ENCODE measurements at regions not wholly inside any gene's neighbourhood (a gene's known extent, or its start where the extent isn't known, plus 50 kb on each side); places are given as distances from the start of the nearest gene placed in this dataset.

DNA sequence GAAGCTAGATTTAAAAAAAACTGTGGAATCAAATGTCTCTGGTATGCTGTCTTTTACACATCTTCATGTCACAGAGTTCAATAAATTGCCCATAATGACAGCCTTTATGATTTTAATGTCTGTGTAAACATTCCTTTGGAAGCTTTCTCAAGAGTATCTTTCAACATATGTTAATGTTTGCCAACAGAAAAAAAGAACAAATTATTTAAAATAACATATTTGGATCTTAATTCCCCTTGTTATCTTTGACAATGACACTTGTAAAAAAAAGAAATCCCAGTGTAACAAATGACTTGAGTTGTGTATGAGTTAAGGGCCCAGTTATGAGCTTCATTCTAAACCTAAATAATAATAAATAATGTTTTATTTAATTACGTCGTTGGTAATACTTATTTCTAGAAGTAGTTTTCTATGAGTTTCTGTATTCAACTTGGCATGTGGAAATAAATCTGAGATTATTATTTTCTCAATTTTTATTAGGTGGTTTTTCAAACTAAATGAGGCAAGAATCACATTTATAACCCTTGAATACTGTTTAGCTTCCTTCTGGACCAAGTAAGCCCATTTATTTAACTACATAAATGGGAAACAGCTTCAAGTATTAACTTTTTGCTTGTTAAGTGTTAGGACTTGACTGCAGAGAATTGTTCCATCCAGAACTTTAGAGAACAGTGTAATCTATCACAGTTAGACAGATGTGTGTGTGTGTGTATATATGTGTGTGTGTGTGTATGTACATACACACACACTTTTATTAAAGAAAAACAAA, 182.1 kb downstream of the POSTN start:
- H3K9me3 ChIP-seq (ENCODE audit: control insufficient read depth in 3 of 3, low read length in 3 of 3), result no peaks in the 10 kb centered on the region
- no peaks in the 10 kb centered on the region for H3K36me3 ChIP-seq (ENCODE audit: control insufficient read depth in 3 of 3, insufficient read depth in 3 of 3, low read length in 3 of 3)
- no peaks in the 10 kb centered on the region for H3K27me3 ChIP-seq (ENCODE audit: control insufficient read depth in 3 of 3, insufficient read depth in 3 of 3, low read length in 3 of 3)
- H3K9ac ChIP-seq (ENCODE audit: low read depth in 1 of 3, low read length in 3 of 3), result no peak overlapping the region
- H3K4me1 ChIP-seq (ENCODE audit: control insufficient read depth in 3 of 3, insufficient read depth in 3 of 3, low read length in 3 of 3), result no peaks in the 10 kb centered on the region
- H3K4me3 ChIP-seq (ENCODE audit: low read length in 3 of 3), result no peak overlapping the region
- H3K27ac ChIP-seq (ENCODE audit: low read depth, low read length), result no peak overlapping the region

DNA sequence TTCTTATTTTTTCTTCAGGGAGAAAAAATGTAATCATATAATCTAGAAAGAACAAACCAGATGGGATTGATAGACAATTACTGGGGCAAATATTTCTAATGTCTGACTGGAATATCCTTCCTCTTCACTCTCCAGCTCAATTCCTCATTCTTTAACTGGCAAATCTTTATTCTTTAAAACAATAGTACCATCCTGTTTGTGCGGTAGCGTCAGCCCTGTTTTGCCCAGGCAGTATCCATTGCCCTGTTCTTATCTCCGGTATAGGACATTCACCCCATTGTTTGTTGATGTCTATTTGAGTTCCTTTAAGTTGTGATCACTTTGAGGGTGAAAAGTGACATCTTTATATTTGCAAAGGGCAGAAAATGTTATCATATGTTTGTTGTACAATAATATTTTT, 185.4 kb downstream of the POSTN start:
- H3K9ac ChIP-seq (ENCODE audit: low read depth in 1 of 3, low read length in 3 of 3), result no peak overlapping the region
- H3K4me1 ChIP-seq (ENCODE audit: control insufficient read depth in 3 of 3, insufficient read depth in 3 of 3, low read length in 3 of 3), result no peaks in the 10 kb centered on the region
- H3K27me3 ChIP-seq (ENCODE audit: control insufficient read depth in 3 of 3, insufficient read depth in 3 of 3, low read length in 3 of 3), result no peaks in the 10 kb centered on the region
- no peak overlapping the region for H3K4me3 ChIP-seq (ENCODE audit: low read length in 3 of 3)
- no peak overlapping the region for H3K27ac ChIP-seq (ENCODE audit: low read depth, low read length)
- no peaks in the 10 kb centered on the region for H3K36me3 ChIP-seq (ENCODE audit: control insufficient read depth in 3 of 3, insufficient read depth in 3 of 3, low read length in 3 of 3)
- no peaks in the 10 kb centered on the region for H3K9me3 ChIP-seq (ENCODE audit: control insufficient read depth in 3 of 3, low read length in 3 of 3)

DNA sequence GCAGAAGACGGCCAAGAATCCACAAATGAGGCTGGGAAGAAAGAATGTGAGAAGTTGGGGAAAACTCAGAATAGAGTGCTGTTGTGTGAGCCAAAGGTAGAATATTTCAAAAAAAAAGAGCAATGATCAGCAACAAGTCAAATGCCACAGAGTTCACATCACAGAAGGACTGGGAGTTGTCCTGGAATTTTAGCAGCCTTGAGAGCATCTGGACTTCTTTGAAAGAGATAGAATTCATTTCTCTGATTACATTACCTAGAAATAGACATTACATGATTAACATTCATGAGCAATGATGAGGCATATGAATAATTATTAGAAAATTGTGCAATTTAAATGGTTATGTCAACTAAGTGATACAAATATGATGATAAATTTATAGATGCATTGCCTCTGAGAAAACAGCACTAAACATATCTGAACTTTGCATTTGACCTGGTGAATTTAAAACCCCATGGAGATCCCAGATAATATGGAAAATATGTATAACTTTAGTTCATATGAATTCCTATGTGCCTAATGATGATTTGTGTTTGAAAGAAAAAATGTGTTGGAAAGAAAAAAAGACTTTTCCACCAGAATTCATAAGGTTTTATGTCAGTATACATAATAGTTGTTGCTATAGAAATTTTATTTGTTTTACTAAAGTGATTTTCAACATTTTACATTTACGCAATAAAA, 186.2 kb downstream of the POSTN start:
- no peaks in the 10 kb centered on the region for H3K27me3 ChIP-seq (ENCODE audit: control insufficient read depth in 3 of 3, insufficient read depth in 3 of 3, low read length in 3 of 3)
- no peaks in the 10 kb centered on the region for H3K9me3 ChIP-seq (ENCODE audit: control insufficient read depth in 3 of 3, low read length in 3 of 3)
- no peak overlapping the region for H3K27ac ChIP-seq (ENCODE audit: low read depth, low read length)
- H3K36me3 ChIP-seq (ENCODE audit: control insufficient read depth in 3 of 3, insufficient read depth in 3 of 3, low read length in 3 of 3), result no peaks in the 10 kb centered on the region
- no peak overlapping the region for H3K9ac ChIP-seq (ENCODE audit: low read depth in 1 of 3, low read length in 3 of 3)
- H3K4me1 ChIP-seq (ENCODE audit: control insufficient read depth in 3 of 3, insufficient read depth in 3 of 3, low read length in 3 of 3), result no peaks in the 10 kb centered on the region
- H3K4me3 ChIP-seq (ENCODE audit: low read length in 3 of 3), result no peak overlapping the region

DNA sequence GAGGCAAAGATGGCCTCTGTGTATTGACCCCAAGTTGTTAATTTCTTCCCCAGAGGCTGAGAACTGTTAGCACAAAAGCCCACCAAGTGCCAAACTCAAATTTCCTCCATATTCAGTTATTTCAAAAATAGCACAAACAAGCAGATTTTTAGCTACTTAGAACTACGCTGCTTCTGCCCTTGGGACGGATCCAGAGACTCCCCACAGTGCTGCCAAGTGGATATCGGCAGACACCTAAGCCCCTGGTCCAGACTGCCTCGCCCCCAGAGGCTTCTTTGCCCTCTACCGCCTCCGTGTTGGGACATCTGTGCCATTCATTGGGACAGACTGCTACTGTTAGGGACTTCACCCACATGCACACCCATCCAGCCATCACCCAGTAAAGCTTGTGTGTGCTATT, 188.3 kb downstream of the POSTN start:
- Histone ChIP-seq H3K4me3 (ENCODE audit: low read length in 3 of 3) (no peak overlapping the region), H3K4me1 (ENCODE audit: control insufficient read depth in 3 of 3, insufficient read depth in 3 of 3, low read length in 3 of 3) (no peaks in the 10 kb centered on the region), H3K9me3 (ENCODE audit: control insufficient read depth in 3 of 3, low read length in 3 of 3) (no peaks in the 10 kb centered on the region), H3K36me3 (ENCODE audit: control insufficient read depth in 3 of 3, insufficient read depth in 3 of 3, low read length in 3 of 3) (no peaks in the 10 kb centered on the region), H3K27ac (ENCODE audit: low read depth, low read length) (no peak overlapping the region), H3K27me3 (ENCODE audit: control insufficient read depth in 3 of 3, insufficient read depth in 3 of 3, low read length in 3 of 3) (no peaks in the 10 kb centered on the region), H3K9ac (ENCODE audit: low read depth in 1 of 3, low read length in 3 of 3) (no peak overlapping the region)

DNA sequence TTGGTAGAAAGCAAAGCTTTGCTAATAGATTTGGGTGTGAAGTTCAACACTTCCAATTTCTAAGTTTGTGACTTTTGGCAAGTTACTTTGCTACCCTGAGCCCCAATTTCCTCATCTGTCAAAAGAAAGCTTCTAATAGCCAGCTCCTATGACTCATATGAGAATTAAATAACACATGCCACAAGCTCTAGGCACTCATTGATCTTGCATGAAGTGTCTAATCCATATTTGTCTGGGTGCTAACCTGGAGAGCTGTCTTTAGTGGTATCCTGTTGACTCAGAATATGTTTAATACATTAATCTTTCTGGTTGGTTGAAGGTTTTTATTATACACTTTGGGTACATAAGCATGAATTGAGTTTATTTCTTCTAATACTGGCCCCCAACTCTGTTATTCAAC, 188.8 kb downstream of the POSTN start:
- H3K27me3 ChIP-seq (ENCODE audit: control insufficient read depth in 3 of 3, insufficient read depth in 3 of 3, low read length in 3 of 3), result no peaks in the 10 kb centered on the region
- H3K4me3 ChIP-seq (ENCODE audit: low read length in 3 of 3), result no peak overlapping the region
- no peaks in the 10 kb centered on the region for H3K36me3 ChIP-seq (ENCODE audit: control insufficient read depth in 3 of 3, insufficient read depth in 3 of 3, low read length in 3 of 3)
- no peaks in the 10 kb centered on the region for H3K4me1 ChIP-seq (ENCODE audit: control insufficient read depth in 3 of 3, insufficient read depth in 3 of 3, low read length in 3 of 3)
- H3K9ac ChIP-seq (ENCODE audit: low read depth in 1 of 3, low read length in 3 of 3), result no peak overlapping the region
- no peak overlapping the region for H3K27ac ChIP-seq (ENCODE audit: low read depth, low read length)
- no peaks in the 10 kb centered on the region for H3K9me3 ChIP-seq (ENCODE audit: control insufficient read depth in 3 of 3, low read length in 3 of 3)

DNA sequence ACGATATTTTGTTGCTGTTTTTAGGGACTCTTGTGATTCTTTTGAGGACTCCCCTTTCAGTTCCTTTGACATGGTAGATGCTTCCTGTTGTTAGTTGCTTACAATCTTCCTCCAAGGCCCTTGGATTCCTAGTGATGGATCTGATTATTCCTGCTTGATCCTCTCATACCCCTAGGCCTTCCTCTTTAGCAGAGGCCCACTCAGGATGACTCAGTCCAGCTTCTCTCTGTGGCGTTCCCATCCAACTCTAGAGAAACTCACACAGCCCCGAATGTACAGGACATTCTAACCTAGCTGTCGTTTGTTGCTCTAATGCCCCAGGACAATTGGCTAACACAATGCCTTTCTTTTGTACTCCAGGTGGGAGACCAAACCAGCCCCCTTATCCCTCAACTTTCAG, 191.4 kb downstream of the POSTN start:
- no peak overlapping the region for H3K4me3 ChIP-seq (ENCODE audit: low read length in 3 of 3)
- H3K27me3 ChIP-seq (ENCODE audit: control insufficient read depth in 3 of 3, insufficient read depth in 3 of 3, low read length in 3 of 3), result no peaks in the 10 kb centered on the region
- H3K36me3 ChIP-seq (ENCODE audit: control insufficient read depth in 3 of 3, insufficient read depth in 3 of 3, low read length in 3 of 3), result no peaks in the 10 kb centered on the region
- H3K4me1 ChIP-seq (ENCODE audit: control insufficient read depth in 3 of 3, insufficient read depth in 3 of 3, low read length in 3 of 3), result no peaks in the 10 kb centered on the region
- H3K9ac ChIP-seq (ENCODE audit: low read depth in 1 of 3, low read length in 3 of 3), result no peak overlapping the region
- no peaks in the 10 kb centered on the region for H3K9me3 ChIP-seq (ENCODE audit: control insufficient read depth in 3 of 3, low read length in 3 of 3)
- no peak overlapping the region for H3K27ac ChIP-seq (ENCODE audit: low read depth, low read length)

DNA sequence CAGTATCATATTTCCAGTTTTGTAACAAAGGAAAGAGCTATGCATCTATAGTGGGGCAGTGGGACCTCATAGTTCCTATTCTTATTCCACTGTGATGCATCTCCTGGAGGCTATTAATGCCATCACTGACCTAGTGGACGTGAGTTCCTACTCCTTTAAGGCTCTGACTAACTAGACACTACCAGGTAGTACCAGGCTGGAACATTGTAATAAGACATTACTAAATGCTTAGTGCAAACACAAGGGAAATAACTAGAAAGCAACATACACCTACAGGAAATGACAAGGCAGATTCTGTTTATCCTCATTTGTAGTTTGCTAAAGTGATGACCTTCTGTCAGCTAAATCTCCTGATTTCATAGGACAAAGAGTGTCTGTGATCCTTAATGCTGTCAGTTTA, 192.5 kb downstream of the POSTN start:
- no peaks in the 10 kb centered on the region for H3K27me3 ChIP-seq (ENCODE audit: control insufficient read depth in 3 of 3, insufficient read depth in 3 of 3, low read length in 3 of 3)
- H3K27ac ChIP-seq (ENCODE audit: low read depth, low read length), result no peak overlapping the region
- H3K4me1 ChIP-seq (ENCODE audit: control insufficient read depth in 3 of 3, insufficient read depth in 3 of 3, low read length in 3 of 3), result no peaks in the 10 kb centered on the region
- no peaks in the 10 kb centered on the region for H3K9me3 ChIP-seq (ENCODE audit: control insufficient read depth in 3 of 3, low read length in 3 of 3)
- no peaks in the 10 kb centered on the region for H3K36me3 ChIP-seq (ENCODE audit: control insufficient read depth in 3 of 3, insufficient read depth in 3 of 3, low read length in 3 of 3)
- H3K9ac ChIP-seq (ENCODE audit: low read depth in 1 of 3, low read length in 3 of 3), result no peak overlapping the region
- H3K4me3 ChIP-seq (ENCODE audit: low read length in 3 of 3), result no peak overlapping the region

DNA sequence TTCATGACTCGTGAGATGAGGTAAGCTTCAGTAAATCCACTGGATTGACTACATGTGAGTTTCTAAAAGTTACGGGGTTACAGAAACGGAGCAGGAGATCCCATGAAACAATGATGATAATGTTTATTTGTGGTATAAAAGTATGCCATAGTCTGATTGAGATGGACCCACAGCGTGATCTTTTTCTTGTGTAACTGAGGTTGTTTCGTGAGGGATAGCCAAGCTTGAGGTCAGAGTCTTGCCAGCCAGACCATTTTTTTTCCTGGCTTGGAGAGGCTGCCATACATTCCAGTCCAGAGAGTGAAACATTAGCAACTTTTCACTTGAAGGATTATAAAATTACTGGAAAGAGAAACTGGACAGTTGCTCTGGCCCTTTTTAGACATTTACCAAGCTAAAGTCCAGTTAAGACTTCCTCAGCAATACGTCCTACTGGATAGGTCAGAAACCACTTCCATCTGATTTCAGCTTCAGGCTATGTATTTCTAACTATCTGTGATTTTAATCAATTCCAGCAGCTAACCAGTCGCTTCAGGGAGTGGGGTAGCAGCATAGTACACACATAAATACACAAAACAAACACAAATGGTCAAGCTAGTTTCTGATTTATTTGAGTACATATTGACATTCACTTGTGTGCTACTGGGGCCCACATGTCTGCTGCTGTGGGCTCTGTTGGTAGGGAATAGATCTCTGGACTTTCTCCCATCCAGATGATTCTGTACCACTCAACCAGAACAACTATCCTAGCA, 194.6 kb downstream of the POSTN start:
- Histone ChIP-seq H3K36me3 (ENCODE audit: control insufficient read depth in 3 of 3, insufficient read depth in 3 of 3, low read length in 3 of 3) (no peaks in the 10 kb centered on the region), H3K27ac (ENCODE audit: low read depth, low read length) (no peak overlapping the region), H3K9me3 (ENCODE audit: control insufficient read depth in 3 of 3, low read length in 3 of 3) (no peaks in the 10 kb centered on the region), H3K9ac (ENCODE audit: low read depth in 1 of 3, low read length in 3 of 3) (no peak overlapping the region), H3K4me3 (ENCODE audit: low read length in 3 of 3) (no peak overlapping the region), H3K27me3 (ENCODE audit: control insufficient read depth in 3 of 3, insufficient read depth in 3 of 3, low read length in 3 of 3) (no peaks in the 10 kb centered on the region), H3K4me1 (ENCODE audit: control insufficient read depth in 3 of 3, insufficient read depth in 3 of 3, low read length in 3 of 3) (no peaks in the 10 kb centered on the region)

DNA sequence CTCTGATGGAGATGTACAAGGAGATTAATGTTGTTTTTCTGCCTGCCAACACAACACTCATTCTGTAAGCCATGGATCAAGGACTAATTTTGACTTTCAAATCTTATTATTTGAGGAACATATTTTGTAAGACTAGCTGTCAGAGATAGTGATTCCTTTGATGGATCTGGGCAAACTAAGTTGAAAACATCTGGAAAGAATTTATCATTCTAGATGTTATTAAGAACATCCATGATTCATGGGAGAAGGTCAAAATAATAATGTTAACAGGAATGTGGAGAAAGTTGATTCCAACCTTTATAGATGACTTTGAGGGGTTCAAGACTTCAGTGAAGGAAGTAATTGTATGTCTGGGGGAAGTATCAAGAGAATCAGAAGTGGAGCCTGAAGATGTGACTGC, 196.8 kb downstream of the POSTN start:
- no peak overlapping the region for H3K4me3 ChIP-seq (ENCODE audit: low read length in 3 of 3)
- no peak overlapping the region for H3K9ac ChIP-seq (ENCODE audit: low read depth in 1 of 3, low read length in 3 of 3)
- H3K27ac ChIP-seq (ENCODE audit: low read depth, low read length), result no peak overlapping the region
- H3K9me3 ChIP-seq (ENCODE audit: control insufficient read depth in 3 of 3, low read length in 3 of 3), result no peaks in the 10 kb centered on the region
- no peaks in the 10 kb centered on the region for H3K4me1 ChIP-seq (ENCODE audit: control insufficient read depth in 3 of 3, insufficient read depth in 3 of 3, low read length in 3 of 3)
- H3K27me3 ChIP-seq (ENCODE audit: control insufficient read depth in 3 of 3, insufficient read depth in 3 of 3, low read length in 3 of 3), result no peaks in the 10 kb centered on the region
- H3K36me3 ChIP-seq (ENCODE audit: control insufficient read depth in 3 of 3, insufficient read depth in 3 of 3, low read length in 3 of 3), result no peaks in the 10 kb centered on the region

DNA sequence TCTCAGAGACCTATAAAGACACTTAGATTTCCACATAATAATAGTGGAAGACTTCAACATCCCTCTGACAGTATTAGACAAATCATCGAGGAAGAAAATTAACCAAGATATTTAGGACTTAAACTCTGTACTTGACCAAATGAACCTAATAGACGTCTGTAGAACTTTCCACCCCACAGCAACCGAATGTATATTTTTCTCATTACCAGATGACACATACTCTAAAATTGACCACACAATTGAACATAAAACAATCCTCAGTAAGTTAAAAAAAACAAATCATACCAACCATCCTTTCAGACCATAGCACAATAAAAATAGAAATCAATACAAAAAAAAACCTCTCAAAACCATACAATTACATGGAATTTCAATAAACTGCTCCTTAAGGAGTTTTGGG, 201.0 kb downstream of the POSTN start:
- H3K27ac ChIP-seq (ENCODE audit: low read depth, low read length), result no peak overlapping the region
- H3K4me3 ChIP-seq (ENCODE audit: low read length in 3 of 3), result no peak overlapping the region
- H3K36me3 ChIP-seq (ENCODE audit: control insufficient read depth in 3 of 3, insufficient read depth in 3 of 3, low read length in 3 of 3), result no peaks in the 10 kb centered on the region
- H3K4me1 ChIP-seq (ENCODE audit: control insufficient read depth in 3 of 3, insufficient read depth in 3 of 3, low read length in 3 of 3), result no peaks in the 10 kb centered on the region
- no peaks in the 10 kb centered on the region for H3K9me3 ChIP-seq (ENCODE audit: control insufficient read depth in 3 of 3, low read length in 3 of 3)
- H3K9ac ChIP-seq (ENCODE audit: low read depth in 1 of 3, low read length in 3 of 3), result no peak overlapping the region
- no peaks in the 10 kb centered on the region for H3K27me3 ChIP-seq (ENCODE audit: control insufficient read depth in 3 of 3, insufficient read depth in 3 of 3, low read length in 3 of 3)
